Neural cell (in vitro differentiated cells): ENCODE measurements at regions not wholly inside any gene's neighbourhood (a gene's known extent, or its start where the extent isn't known, plus 50 kb on each side); places are given as distances from the start of the nearest gene placed in this dataset.

ENCODE experiments used
- H2AFZ ChIP-seq: fragments of 200-600, 300-800 bp; sonication (generic), shearing (Covaris generic); 2 replicates; pipeline ENCODE4 v1.6.0; 2014; ENCODE audit warnings: low read depth, mild to moderate bottlenecking, antibody characterized with exemption, low read length, moderate library complexity
- H3F3A ChIP-seq: fragments of 200-600 bp; shearing (Covaris generic); 2 replicates; pipeline ENCODE4 v1.6.1; 2016; ENCODE audit warnings: mild to moderate bottlenecking, moderate library complexity, mixed read lengths, antibody characterized with exemption, low read length; ENCODE audit not compliant: insufficient read depth, poor library complexity, severe bottlenecking
- H3K27ac ChIP-seq: fragments of 200-600, 300-800 bp; sonication (generic), shearing (Covaris generic); 2 replicates; pipeline ENCODE4 v1.5.1; 2014; ENCODE audit warnings: mild to moderate bottlenecking, low read length, moderate library complexity
- H3K27me3 ChIP-seq: fragments of 300-800, 200-600 bp; sonication (generic), shearing (Covaris generic); 2 replicates; pipeline ENCODE4 v1.6.0; 2014; ENCODE audit warnings: mild to moderate bottlenecking, low read depth, low read length, moderate library complexity; ENCODE audit not compliant: insufficient read depth
- H3K36me3 ChIP-seq: fragments of 300-800, 200-600 bp; sonication (generic), shearing (Covaris generic); 2 replicates; pipeline ENCODE4 v1.5.1; 2014; ENCODE audit warnings: mild to moderate bottlenecking, antibody characterized with exemption, low read length, moderate library complexity; ENCODE audit not compliant: insufficient read depth
- H3K4me2 ChIP-seq: fragments of 300-800, 200-600 bp; sonication (generic), shearing (Covaris generic); 2 replicates; pipeline ENCODE4 v1.6.0; 2014; ENCODE audit warnings: mild to moderate bottlenecking, low read length
- H3K4me3 ChIP-seq: fragments of 300-800, 200-600 bp; sonication (generic), shearing (Covaris generic); 2 replicates; pipeline ENCODE4 v1.5.1; 2014; ENCODE audit warnings: mild to moderate bottlenecking, low read length, moderate library complexity
- H3K79me2 ChIP-seq: fragments of 200-600 bp; shearing (Covaris generic); replicated peaks from 2 replicates; pipeline ENCODE4 v1.6.0; 2014; ENCODE audit warnings: mild to moderate bottlenecking, low read length, moderate library complexity; ENCODE audit not compliant: insufficient read depth
- H3K9ac ChIP-seq: fragments of 300-800, 200-600 bp; sonication (generic), shearing (Covaris generic); 2 replicates; pipeline ENCODE4 v1.6.1; 2016; ENCODE audit warnings: mild to moderate bottlenecking, low read length, mixed read lengths
- H3K9me2 ChIP-seq: fragments of 200-600 bp; shearing (Covaris generic); 2 replicates; pipeline ENCODE4 v1.6.1; 2016; ENCODE audit warnings: mild to moderate bottlenecking, low read length, mixed read lengths; ENCODE audit not compliant: insufficient read depth
- H3K9me3 ChIP-seq: fragments of 200-600, 300-800 bp; sonication (generic), shearing (Covaris generic); 2 replicates; pipeline ENCODE4 v1.6.1; 2016; ENCODE audit warnings: mild to moderate bottlenecking, mixed run types, low read length, moderate library complexity, mixed read lengths
- H4K20me1 ChIP-seq: fragments of 200-600 bp; shearing (Covaris generic); 2 replicates; pipeline ENCODE4 v1.6.1; 2016; ENCODE audit warnings: mild to moderate bottlenecking, mixed run types; ENCODE audit not compliant: insufficient read depth
- EP300 ChIP-seq: fragments of 450-650 bp; conservative IDR thresholded peaks from 2 replicates; pipeline ENCODE4 v1.6.1; 2014; ENCODE audit warnings: antibody characterized with exemption, mild to moderate bottlenecking, moderate library complexity; ENCODE audit not compliant: poor library complexity, severe bottlenecking
- EZH2 ChIP-seq: fragments of 200-600, 300-800 bp; shearing (Covaris generic), sonication (generic); IDR thresholded peaks from 2 replicates; pipeline ENCODE4 v1.6.1; 2014; ENCODE audit warnings: antibody characterized with exemption, low read length, borderline replicate concordance, mild to moderate bottlenecking; ENCODE audit not compliant: insufficient read depth, poor library complexity, severe bottlenecking
- MXI1 ChIP-seq: fragments of 450-650 bp; conservative IDR thresholded peaks from 2 replicates; pipeline ENCODE4 v1.6.1; 2014; ENCODE audit warnings: antibody characterized with exemption, mild to moderate bottlenecking; ENCODE audit not compliant: poor library complexity, severe bottlenecking
- POLR2AphosphoS5 ChIP-seq: IDR thresholded peaks from 2 replicates; pipeline ENCODE4 v1.6.1; 2012
- RAD21 ChIP-seq: fragments of 450-650 bp; conservative IDR thresholded peaks from 2 replicates; pipeline ENCODE4 v1.6.1; 2014; ENCODE audit warnings: antibody characterized with exemption, mild to moderate bottlenecking, moderate library complexity
- REST ChIP-seq: IDR thresholded peaks from 2 replicates; pipeline ENCODE4 v1.6.1; 2012; ENCODE audit warnings: borderline replicate concordance
- SMC3 ChIP-seq: fragments of 450-650 bp; conservative IDR thresholded peaks from 2 replicates; pipeline ENCODE4 v1.6.1; 2014; ENCODE audit warnings: antibody characterized with exemption, mild to moderate bottlenecking, moderate library complexity; ENCODE audit not compliant: poor library complexity
- TAF1 ChIP-seq: IDR thresholded peaks from 2 replicates; pipeline ENCODE4 v1.6.1; 2012; ENCODE audit warnings: low read depth
- TF ChIP-seq, protein P1 (sequence below): fragments of 450-650 bp; IDR thresholded peaks from 2 replicates; pipeline ENCODE4 v1.5.1; 2014; ENCODE audit warnings: antibody characterized with exemption, mild to moderate bottlenecking, moderate library complexity; ENCODE audit not compliant: poor library complexity, severe bottlenecking

DNA sequence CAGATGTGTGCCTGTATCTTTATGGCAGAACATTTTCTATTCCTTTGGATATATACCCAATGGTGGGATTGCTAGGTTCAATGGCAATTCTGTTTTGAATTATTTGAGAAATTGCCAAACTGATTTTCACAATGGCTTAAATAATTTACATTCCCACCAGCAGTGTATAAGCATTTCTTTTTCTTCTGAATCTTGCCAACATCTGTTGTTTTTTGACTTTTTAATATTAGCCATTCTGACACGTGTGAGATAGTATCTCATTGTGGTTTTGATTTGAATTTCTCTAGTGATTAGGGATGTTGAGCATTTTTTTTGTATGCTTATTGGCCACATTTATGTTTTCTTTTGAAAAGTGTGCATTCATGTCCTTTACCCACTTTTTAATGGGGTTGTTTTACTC is 864.3 kb upstream of the ADAMTS5 start:
- Histone ChIP-seq H3K4me2 (no peak overlapping the region), H2AFZ (no peak overlapping the region), H3F3A (no peaks in the 10 kb centered on the region)

DNA sequence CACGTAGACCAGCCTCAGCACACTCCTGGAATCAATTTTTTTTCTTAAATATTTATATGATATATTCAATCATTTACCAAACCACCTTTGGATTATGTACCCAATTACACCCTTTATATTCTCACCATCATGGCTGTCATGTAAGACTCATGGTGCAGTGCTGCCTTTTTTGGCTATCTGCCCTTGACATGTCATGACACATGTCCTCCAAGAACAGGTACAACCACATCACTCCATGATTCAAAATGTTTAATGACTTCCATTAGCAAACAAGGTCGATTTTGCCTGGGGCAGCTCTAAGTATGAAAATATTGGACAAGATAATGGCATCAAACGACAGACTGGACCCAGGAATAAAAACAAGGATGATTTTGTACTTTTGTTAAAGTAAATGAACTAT is 861.1 kb upstream of the ADAMTS5 start:
- no peak overlapping the region for H3K4me3 ChIP-seq
- TF ChIP-seq EZH2: no peak
- no peak for TF ChIP-seq SMC3
- TF ChIP-seq REST: no peak
- no peak for TF ChIP-seq RAD21
- TF ChIP-seq MXI1: no peak
- TF ChIP-seq, protein P1, sequence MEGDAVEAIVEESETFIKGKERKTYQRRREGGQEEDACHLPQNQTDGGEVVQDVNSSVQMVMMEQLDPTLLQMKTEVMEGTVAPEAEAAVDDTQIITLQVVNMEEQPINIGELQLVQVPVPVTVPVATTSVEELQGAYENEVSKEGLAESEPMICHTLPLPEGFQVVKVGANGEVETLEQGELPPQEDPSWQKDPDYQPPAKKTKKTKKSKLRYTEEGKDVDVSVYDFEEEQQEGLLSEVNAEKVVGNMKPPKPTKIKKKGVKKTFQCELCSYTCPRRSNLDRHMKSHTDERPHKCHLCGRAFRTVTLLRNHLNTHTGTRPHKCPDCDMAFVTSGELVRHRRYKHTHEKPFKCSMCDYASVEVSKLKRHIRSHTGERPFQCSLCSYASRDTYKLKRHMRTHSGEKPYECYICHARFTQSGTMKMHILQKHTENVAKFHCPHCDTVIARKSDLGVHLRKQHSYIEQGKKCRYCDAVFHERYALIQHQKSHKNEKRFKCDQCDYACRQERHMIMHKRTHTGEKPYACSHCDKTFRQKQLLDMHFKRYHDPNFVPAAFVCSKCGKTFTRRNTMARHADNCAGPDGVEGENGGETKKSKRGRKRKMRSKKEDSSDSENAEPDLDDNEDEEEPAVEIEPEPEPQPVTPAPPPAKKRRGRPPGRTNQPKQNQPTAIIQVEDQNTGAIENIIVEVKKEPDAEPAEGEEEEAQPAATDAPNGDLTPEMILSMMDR: no peak
- no peak for TF ChIP-seq POLR2AphosphoS5
- TF ChIP-seq TAF1: no peak
- no peaks in the 10 kb centered on the region for H4K20me1 ChIP-seq
- no peaks in the 10 kb centered on the region for H3K36me3 ChIP-seq
- H3K9me2 ChIP-seq: no peaks in the 10 kb centered on the region
- H2AFZ ChIP-seq: no peak overlapping the region
- no peak overlapping the region for H3K4me2 ChIP-seq
- H3K27me3 ChIP-seq: no peaks in the 10 kb centered on the region
- H3K9me3 ChIP-seq: no peaks in the 10 kb centered on the region
- H3K9ac ChIP-seq: no peak overlapping the region
- no peaks in the 10 kb centered on the region for H3K79me2 ChIP-seq
- H3K27ac ChIP-seq: no peak overlapping the region
- H3F3A ChIP-seq: no peaks in the 10 kb centered on the region

More for the DNA sequence above, 864.3 kb upstream of the ADAMTS5 start:
- Histone ChIP-seq H3K27ac (no peak overlapping the region), H3K79me2 (no peaks in the 10 kb centered on the region), H4K20me1 (no peaks in the 10 kb centered on the region), H3K9ac (no peak overlapping the region), H3K27me3 (no peaks in the 10 kb centered on the region), H3K9me2 (no peaks in the 10 kb centered on the region), H3K4me3 (no peak overlapping the region), H3K36me3 (no peaks in the 10 kb centered on the region), H3K9me3 (no peaks in the 10 kb centered on the region)
- TF ChIP-seq, protein P1: no peak
- TF ChIP-seq REST (no peak), MXI1 (no peak), EZH2 (no peak), TAF1 (no peak), EP300 (no peak), POLR2AphosphoS5 (no peak), SMC3 (no peak), RAD21 (no peak)
